Suppressor macrophage treated with lipopolysaccharide for 4 hours (primary cell): ENCODE measurements at regions not wholly inside any gene's neighbourhood (a gene's known extent, or its start where the extent isn't known, plus 50 kb on each side); places are given as distances from the start of the nearest gene placed in this dataset.
A peak's percentile ranks its signal among the peaks of the same experiment; 100 is the strongest.
"Not testable (repeated sequence)": the region's sequence is repeated elsewhere in the genome, so short reads cannot be mapped to it uniquely, and the experiment has no call there.

ENCODE experiments used
- DNase-seq: peaks from one replicate; pipeline ENCODE4 v3.0.0-alpha.2; 2020

DNA sequence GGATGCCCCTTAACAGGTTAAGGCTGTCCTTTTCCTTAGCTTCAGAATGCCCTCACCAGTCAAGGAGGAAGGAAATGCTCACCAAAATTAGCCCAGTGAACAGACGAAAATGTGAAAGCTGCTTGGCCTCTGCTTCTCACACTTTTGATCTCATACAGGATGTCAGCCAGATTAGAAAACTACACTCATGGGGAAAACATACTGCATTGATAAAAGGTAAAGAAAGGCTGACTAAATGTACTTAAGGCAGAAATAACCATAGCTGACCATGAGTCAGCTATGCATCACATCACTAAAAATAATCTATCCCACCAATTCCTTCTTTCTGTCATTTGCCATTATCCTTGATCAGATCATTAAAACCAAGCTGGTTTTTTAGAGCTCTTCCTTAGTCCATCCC lies 198.4 kb upstream of the TENT5A start:
- DNase-seq: peak; percentile 9

DNA sequence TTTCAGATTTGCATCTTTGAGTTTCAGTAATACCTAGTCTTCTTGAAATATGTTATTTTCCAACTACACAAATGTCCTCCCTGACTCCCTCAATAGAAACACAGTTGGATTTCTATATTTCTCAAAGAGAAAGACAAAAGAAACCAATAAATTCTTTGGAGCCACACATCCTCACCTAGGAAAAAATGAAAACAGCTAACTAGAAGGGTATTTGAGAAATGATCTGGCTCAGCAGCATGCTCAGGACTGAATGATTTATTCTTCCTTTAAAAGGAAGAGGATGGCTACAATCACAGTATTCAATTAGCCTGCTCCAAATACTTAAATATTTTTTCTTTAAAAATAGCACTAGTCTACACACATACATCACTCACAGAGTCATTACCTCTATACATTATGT lies 196.4 kb upstream of the TENT5A start:
- no peak for DNase-seq

DNA sequence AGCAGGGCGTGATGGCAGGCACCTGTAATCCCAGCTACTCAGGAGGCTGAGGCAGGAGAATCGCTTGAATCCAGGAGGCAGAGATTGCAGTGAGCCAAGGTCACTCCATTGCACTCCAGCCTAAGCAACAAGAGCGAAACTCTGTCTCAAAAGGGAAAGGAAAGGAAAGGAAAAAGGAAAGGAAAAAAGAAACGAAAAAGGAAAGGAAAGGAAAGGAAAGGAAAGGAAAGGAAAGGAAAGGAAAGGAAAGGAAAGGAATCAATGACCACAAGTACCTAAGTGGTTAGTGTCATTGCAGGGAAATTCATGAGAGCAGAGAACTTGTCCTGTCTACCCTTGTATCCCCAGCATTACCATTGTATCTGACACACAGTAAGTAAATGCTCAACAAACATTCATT lies 195.7 kb upstream of the TENT5A start:
- not testable (repeated sequence) for DNase-seq

DNA sequence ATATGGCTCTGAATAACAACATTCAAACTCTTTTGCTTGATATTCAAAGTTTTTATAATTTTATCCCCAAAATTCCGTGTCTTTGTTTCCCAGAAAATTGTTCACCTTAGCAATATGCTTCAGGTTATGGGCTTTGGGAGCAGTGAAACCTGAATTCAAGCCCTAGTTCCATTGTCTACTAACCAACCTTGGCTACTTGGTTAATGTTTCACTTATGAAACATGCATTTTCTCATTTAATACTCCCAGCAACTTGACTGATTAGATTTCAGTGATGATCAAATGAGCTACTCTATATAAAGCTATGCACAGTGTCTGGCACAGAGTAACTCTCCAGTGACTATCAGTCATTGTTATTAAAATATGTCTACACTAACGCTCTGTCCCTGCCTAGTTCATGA lies 192.2 kb upstream of the TENT5A start:
- no peak for DNase-seq

DNA sequence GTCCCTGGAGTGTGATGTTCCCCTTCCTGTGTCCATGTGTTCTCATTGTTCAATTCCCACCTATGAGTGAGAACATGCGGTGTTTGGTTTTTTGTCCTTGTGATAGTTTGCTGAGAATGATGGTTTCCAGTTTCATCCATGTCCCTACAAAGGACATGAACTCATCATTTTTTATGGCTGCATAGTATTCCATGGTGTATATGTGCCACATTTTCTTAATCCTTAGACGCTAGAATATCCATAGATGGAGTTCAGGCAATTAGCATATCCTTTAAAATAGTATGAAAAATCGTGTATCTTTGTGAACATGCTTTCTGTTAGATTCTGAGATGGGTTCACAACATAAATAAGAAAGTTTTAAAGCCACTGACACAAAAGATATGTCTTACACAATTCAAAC lies 190.4 kb upstream of the TENT5A start:
- DNase-seq: not testable (repeated sequence)

DNA sequence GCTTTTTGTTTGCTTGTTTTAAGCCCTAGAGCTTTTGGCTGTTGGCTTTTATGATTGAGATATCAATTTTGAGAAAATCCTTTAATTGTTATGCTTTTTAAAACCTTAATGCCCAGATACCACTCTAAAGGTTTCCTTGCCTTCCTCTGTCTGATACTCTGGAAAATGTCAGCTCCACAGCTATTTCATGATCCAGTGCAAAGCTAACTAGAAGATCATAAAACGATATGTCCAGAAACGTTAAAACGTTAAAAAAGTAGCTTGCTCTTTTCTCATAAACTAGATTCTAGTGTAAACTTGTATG lies 189.5 kb upstream of the TENT5A start:
- DNase-seq: no peak

DNA sequence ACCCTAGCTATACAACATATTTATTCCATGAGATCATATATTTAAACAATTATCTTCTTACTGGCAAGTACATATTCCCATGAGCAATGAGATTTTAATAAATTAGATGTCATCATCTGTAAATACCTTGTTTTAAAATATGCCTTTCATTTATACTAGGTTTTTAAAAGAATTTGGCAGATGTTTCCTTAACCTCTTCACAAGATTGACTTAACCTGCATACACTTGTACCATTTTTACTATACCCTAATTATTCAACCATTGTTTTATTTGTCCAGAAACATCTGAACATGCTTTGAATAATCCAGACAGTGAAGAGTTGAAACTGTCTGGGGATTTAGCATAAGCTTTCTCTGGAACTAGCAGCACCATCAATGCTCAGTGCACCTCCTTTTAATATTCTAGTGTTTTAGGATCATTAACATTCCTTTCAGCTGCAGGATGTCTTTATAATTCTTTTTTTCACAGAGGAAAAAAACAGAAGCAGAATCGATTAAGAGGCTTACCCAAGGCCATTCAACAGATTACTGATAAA lies 188.0 kb upstream of the TENT5A start:
- DNase-seq: no peak

DNA sequence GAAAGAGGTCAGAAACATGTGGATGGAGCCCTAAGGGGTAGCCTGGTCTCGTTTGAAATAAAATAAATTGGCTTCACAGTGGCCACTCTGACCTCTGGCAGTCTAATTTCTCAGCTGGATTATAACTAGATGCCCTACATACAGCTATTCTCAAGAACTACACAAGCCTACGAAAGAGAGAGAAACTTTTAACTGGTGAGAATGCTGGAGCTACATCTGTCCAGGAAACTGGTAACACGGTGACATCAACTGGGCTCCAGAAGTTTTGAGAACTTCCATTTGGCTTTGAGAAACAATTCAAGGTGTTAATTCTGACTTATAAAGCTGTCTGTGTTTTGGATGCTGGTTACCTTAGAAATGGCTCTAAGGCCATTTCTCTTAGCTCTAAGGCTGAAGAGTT lies 187.3 kb upstream of the TENT5A start:
- DNase-seq: no peak

DNA sequence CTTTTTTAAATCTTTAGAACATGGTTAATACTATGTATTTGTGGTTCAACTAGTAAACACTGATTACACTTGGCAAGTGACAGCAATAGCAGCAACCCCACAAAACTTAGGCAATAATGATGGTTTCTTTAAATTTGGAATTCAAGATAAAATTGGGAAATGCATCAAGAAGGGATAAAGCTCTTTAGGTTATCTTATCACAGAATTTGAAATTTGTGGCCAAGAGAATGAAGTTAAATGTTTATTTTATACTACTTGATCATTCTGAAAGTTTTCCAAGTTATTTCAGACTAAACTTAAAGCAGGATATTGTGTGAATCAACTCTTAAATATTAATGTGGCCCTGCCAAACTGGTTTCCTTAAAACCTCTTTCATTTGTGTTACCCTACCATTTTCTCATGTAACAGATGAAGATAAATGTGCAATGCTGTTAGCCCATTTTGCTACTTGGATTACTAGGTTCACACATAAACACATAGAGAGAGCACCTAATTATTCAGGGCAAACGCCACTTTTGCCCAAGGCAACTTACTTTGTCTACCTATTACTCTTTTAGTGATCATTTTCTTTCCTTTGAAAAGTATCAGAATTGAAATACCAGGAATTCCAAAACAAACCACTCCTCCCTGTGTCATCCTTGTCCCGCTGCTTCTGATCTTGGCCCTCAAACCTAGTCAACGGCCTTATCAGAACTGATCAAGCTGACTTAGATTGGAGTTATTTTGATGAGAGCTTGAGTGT lies 186.7 kb upstream of the TENT5A start:
- DNase-seq: no peak

DNA sequence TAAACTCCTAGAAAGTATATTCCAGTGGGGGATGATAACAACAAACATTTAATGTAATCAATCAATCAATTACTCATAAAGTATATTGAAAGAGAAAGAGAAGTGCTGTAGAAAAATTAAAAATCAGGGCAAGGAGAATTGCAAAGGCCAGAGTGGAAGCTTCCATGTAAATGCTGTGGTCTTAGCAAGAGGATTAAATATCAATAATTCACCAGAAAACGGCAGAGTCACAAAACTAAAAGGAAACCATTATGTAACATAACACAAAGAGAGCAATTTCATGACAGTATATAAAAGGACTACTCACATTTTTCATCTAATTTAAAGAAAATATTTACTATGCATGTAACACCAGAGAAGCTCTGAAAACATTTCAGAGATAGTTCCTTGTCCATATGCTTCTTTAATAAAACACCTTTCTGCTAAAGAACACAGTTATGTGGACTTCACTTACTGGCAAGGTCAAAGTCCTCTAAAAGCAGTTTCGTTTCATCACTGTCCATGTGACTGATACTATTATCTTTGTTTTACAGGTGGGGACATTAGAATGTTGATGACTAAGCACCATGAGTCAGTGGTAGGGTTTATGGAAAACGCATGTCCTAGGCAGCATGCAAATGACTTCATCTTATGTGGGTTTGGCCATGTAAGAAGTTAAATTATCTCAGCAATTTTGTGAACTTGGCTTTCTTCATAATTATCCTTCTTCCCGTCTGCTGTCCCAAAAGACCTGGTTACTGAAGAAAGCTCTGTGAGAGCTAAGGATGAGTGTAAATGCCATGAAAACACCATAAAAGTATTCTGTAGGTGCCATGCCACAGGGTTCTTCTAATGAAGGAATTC lies 185.8 kb upstream of the TENT5A start:
- DNase-seq: peak; percentile 31

DNA sequence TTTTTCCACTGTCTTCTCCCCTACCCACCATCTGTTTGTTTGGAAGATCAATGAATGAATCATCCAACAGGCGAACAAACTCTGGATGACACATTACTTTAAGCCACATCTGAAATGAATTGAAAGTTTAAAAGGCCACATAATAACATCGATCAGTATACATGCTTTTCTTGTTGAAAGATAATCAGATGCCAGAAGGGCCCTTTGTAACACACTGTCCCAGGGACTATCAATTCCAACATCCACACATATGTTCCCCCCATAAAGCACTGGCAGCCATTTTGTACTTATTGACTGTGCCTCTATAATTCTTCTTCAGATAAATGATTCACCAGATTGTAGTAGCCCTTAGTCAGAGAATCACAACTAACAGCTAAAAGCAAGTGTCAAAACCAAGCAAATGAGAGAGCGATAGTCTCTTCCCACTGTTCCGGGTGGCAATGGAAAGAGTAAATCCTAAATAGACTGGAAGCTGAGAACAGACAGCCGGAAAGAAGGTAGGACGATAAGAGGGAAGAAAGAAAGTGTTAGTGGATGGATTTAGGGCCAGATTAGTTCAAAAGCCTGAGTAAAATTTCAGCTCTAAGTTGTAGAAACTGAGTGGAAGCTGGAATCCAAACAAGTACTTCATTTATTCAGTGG lies 184.9 kb upstream of the TENT5A start:
- DNase-seq: no peak

DNA sequence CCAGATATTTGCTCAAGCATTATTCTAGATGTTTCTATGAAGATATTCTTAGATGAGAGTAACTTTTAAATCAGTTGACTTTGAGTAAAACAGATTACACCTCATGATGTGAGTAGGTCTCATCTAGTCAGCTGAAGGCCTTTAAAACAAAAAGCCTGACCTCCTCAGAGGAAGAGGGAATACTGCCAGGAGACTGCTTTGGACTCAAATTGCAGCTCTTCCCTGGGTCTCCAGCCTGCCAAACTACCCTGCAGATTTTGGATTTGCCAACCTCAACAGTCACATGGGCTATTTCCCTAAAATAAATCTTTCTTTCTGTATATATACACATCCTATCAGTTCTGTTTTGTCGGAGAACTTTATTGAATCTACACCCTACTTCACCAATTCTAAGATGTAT lies 182.5 kb upstream of the TENT5A start:
- DNase-seq: no peak

DNA sequence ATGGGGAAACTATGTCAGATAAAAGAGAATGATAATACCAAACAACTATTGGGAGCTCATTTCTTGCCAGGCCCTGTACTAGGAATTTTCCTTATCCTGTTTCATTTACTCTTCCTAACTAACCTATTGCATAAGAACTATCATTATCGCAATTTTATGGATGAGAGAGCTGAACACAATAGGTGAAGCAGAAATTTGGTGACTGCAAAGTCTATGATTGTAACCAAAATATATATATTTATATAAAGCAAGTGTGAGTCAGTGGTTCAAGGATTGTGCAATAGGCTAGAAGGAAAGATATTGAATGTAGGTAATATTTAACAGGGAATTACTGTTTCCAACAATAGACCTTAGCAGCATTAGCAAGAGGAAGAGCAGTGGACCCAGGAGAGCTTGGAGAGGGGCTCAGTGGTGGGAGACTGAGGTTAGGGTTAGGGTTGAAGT lies 181.1 kb upstream of the TENT5A start:
- DNase-seq: no peak

DNA sequence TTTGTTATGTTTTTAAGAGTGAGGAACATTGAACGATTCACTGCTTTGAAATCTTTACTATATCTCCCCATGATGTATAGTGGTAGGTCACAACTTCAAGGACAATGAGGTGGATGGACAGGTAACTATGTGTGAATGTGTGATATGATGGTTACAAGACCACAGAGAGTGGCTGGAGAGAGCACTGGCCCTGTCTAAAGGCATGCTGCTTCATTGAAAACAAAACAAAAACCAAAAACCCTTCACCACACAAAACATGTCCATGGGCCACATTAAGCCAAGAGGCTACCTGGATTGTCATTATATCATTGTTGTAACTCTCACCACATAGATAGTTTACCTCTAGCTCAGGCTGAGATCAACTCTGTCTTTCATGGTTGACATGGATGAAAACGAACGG lies 180.6 kb upstream of the TENT5A start:
- DNase-seq: no peak

DNA sequence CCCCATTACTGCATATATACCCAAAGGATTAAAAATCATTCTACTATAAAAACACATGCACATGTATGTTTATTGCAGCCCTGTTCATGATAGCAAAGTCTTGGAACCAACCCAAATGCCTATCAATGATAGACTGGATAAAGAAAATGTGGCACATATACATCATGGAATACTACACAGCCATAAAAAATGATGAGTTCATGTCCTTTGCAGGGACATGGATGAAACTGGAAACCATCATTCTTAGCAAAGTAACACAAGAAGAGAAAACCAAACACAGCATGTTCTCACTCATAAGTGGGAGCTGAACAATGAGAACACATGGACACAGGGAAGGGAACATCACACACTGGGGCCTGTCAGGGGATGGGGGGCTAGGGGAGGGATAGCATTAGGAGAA lies 180.0 kb upstream of the TENT5A start:
- DNase-seq: not testable (repeated sequence)

DNA sequence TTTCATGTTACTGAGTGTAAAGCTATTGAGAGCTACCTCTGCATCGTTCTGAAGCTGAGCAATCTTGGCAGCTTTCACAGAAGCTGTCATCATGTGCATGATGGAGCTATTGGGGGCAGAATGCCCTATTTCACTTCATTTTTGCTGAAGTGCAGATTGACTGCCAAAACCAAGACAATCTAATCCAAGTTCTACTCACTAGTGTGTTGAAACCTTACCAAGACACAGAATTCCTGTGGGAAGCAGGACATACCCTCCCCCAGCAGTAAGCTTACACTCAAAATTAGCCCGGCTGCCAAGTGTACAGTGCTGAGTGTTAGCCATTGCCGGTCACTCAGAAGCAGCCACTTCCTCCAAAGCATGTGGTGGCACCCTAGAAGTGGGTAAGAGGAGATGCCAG lies 177.3 kb upstream of the TENT5A start:
- no peak for DNase-seq

DNA sequence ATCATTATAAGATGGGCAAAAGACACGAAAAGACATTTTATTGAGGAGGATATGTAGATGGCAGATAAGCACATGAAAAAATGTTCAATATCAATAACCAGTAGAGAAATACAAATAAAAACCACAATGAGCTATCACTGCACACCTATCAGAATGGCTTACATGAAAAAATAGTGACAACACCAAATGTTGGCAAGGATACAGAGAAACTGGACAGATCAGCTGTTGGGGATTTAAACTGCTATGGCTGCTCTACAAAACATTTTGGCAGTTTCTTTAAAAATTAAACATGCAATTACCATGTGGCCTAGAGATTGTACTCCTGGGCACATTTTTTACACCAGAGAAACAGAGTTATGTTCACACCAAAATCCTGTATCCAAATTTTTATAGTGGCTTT lies 172.7 kb upstream of the TENT5A start:
- no peak for DNase-seq

DNA sequence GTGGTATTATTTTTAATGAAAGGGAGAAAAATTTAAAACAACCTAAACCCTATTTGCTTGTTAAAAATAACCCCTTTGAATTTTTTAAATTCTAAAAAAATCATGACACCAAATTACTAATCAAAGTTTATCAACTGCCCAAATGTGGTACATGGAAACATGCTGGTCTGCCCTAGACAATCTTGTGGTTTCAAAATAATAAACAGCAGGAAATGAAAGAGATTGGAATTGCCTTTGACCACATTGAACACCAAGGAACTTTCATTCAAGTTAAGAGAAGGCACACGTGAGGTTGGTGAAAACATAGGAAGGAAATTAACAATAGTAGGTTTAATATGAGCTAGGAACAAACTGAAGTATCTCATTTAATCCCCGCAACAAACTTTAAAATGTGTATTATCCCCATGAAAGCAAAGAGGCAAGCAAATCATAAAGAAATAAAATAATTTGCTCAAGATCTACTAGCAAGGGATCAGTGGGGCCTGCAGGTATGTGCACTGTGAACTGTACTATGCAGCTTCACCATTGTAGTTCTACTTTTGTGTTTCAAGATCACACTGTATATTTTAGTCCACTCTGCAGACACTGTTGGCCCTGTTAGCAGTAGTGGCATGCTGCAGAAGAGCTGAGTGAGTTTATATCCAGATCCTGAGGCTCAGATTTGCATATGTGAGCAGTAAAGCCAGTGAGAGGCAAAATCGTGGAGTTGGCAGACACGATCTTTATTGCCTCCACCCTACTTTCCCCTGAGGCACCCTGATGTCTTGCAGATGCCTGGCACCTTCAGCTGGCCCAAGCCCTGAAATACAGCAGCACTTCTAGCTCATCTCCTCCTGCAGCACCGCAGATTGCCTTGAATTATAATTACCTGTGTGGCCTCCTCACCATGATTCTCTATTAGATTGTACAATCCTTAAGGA lies 157.8 kb upstream of the TENT5A start:
- DNase-seq: no peak

DNA sequence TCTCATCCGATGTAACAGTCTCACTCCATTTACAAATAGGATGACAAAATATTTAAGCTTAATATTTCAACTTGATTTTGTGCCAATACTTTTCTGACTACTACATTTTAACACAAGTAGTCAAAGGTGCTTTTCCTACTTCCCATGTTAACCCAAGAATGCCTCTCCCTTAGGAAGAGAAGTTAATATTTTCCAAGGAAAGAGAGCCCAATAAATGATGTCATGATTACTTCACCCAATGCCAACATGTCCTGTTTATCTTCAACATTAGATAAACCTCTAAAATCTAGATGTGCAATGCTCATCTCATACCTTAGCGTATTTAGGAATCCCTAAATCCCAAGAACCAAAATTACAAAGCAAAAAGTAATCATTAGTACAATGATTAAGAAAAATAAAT lies 156.7 kb upstream of the TENT5A start:
- DNase-seq: no peak

DNA sequence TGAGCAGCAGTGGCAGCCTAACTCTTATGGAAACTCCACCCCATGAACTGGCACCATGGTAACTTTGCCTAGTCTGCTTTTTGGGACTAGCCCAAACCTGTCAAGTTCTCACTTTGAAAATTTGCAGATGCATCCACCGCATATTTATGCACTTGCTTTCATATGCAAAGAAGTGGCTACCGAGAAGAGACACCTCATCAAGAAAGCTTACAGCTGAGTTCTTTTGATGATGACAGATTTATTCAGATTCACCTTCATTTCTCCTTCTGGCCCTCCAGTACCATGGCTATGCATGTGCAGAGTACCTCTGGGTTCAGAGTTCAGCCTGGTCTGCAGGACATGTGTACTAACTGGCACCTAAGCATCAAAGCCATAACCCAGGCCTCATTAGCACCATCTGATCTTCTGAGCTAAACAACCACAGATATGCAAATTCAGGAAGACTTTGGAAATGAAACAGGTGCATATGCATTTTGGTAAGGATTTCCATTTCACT lies 154.3 kb upstream of the TENT5A start:
- no peak for DNase-seq

DNA sequence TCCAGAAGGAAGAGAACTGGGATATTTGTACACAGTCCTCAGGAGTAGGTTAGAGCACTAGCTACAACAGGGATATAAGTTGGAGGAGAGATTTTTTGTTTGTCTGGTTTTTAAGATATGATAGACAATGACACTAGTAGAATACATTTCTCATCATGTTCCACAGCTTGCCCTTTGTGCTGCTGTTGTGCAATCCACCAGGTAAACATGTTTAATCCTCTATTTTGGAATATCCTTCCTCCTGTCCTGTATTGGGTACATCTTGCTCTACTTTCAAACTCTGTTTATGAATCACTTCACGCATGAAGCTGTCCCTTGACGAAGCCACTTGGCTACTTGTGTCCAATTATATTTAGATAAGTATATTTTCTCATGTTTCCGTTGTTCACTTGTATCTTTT lies 153.6 kb upstream of the TENT5A start:
- no peak for DNase-seq

DNA sequence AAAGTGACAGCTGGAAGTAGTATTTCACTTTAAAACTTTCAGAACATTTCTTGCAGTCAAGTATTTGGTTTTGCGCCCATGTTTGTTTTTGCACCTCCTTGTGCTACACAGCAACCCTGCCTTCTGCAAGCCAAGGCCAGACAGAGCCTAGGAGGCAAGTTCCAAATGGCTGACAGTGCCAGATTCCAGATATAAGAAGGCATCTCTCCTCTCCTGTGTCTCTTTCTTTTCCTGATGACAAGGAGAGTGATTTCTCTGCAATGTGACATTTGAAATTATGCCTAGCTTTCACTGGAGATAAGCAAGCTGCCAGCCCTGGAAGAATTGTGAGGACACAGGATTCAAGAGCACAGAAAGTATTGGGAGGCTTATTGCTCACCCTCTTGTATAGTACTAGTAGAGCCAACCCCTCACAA lies 149.1 kb upstream of the TENT5A start:
- DNase-seq: no peak

DNA sequence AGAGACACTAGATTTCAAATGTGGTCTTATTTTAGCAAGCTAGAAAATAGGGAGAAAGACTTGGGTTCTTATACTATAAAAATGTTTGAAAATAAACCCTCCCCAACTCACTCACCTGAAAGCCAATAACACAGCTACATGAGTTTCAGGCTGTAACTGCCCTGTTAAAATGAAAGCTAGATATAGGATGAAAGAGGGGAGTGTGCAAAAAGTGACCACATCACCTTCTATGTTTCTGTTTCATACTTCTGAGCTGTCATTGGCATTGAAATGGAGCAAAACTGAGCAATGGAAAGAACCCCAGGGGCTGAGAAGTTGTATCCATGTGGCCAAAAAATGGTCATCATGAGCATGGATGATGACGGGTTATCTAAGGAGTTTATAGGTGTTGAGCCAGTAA lies 148.1 kb upstream of the TENT5A start:
- DNase-seq: no peak
